Trophoblast cell (in vitro differentiated cells and primary cell): ENCODE measurements at regions not wholly inside any gene's neighbourhood (a gene's known extent, or its start where the extent isn't known, plus 50 kb on each side); places are given as distances from the start of the nearest gene placed in this dataset.

Experiments
- DNase-seq, 2 donors: peaks; one replicate each; pipeline ENCODE4 v3.0.0-alpha.2; 2016
- H2AFZ ChIP-seq: 2 replicates; pipeline ENCODE4 v1.6.1; 2013; ENCODE audit warnings: low read length, moderate library complexity, mild to moderate bottlenecking; ENCODE audit not compliant: insufficient read depth, poor library complexity
- H2AK5ac ChIP-seq: 2 replicates; pipeline ENCODE4 v1.6.1; 2013; ENCODE audit warnings: mild to moderate bottlenecking, low read length
- H2BK120ac ChIP-seq: 2 replicates; pipeline ENCODE4 v1.6.1; 2013; ENCODE audit warnings: low read length, mild to moderate bottlenecking, moderate library complexity; ENCODE audit not compliant: insufficient read depth, poor library complexity
- H2BK12ac ChIP-seq: 2 replicates; pipeline ENCODE4 v1.6.1; 2013; ENCODE audit warnings: mild to moderate bottlenecking, low read length, moderate library complexity
- H2BK5ac ChIP-seq: 2 replicates; pipeline ENCODE4 v1.6.1; 2013; ENCODE audit warnings: low read length, low read depth, moderate library complexity, mild to moderate bottlenecking; ENCODE audit not compliant: poor library complexity
- H3K14ac ChIP-seq: 2 replicates; pipeline ENCODE4 v1.6.1; 2013; ENCODE audit warnings: mild to moderate bottlenecking, low read length
- H3K18ac ChIP-seq: 2 replicates; pipeline ENCODE4 v1.6.1; 2013; ENCODE audit warnings: mild to moderate bottlenecking, low read length
- H3K23ac ChIP-seq: 2 replicates; pipeline ENCODE4 v1.6.1; 2013; ENCODE audit warnings: low read length
- H3K27ac ChIP-seq: 2 replicates; pipeline ENCODE4 v1.5.1; 2013; ENCODE audit warnings: low read depth, mild to moderate bottlenecking, inconsistent platforms, low read length, moderate library complexity
- H3K27me3 ChIP-seq: 2 replicates; pipeline ENCODE4 v1.6.1; 2013; ENCODE audit warnings: inconsistent platforms, mild to moderate bottlenecking, low read length, moderate library complexity; ENCODE audit not compliant: insufficient read depth
- H3K36me3 ChIP-seq, 2 experiments: 1 replicate in 1 of 2; 2 replicates in 1 of 2; pipeline ENCODE4 v1.6.1; 2013; ENCODE audit warnings: low read length in 2 of 2, mild to moderate bottlenecking in 2 of 2, moderate library complexity in 1 of 2; ENCODE audit not compliant: insufficient read depth in 2 of 2, control insufficient read depth in 1 of 2
- H3K4ac ChIP-seq: 2 replicates; pipeline ENCODE4 v1.6.1; 2013; ENCODE audit warnings: low read depth, mild to moderate bottlenecking, low read length, moderate library complexity
- H3K4me1 ChIP-seq, 2 experiments: 1 replicate in 1 of 2; 2 replicates in 1 of 2; pipeline ENCODE4 v1.6.1; 2013; ENCODE audit warnings: low read length in 2 of 2, mild to moderate bottlenecking in 2 of 2, moderate library complexity in 1 of 2; ENCODE audit not compliant: insufficient read depth in 2 of 2, control insufficient read depth in 1 of 2
- H3K4me2 ChIP-seq: 2 replicates; pipeline ENCODE4 v1.6.1; 2013; ENCODE audit warnings: inconsistent platforms, mild to moderate bottlenecking, low read length, moderate library complexity
- H3K4me3 ChIP-seq: 2 replicates; pipeline ENCODE4 v1.5.1; 2013; ENCODE audit warnings: mild to moderate bottlenecking, low read depth, low read length, inconsistent platforms
- H3K79me1 ChIP-seq: one replicate; pipeline ENCODE4 v1.6.1; 2013; ENCODE audit warnings: low read length
- H3K79me2 ChIP-seq: 2 replicates; pipeline ENCODE4 v1.6.1; 2013; ENCODE audit warnings: low read length, mild to moderate bottlenecking; ENCODE audit not compliant: control insufficient read depth, insufficient read depth, poor library complexity
- H3K9ac ChIP-seq: 2 replicates; pipeline ENCODE4 v1.6.1; 2013; ENCODE audit warnings: mild to moderate bottlenecking, low read length
- H3K9me3 ChIP-seq: 2 replicates; pipeline ENCODE4 v1.6.1; 2013; ENCODE audit warnings: low read depth, mild to moderate bottlenecking, control low read depth, inconsistent platforms, low read length; ENCODE audit not compliant: insufficient read depth
- H4K12ac ChIP-seq: 2 replicates; pipeline ENCODE4 v1.6.1; 2013; ENCODE audit warnings: low read depth, mild to moderate bottlenecking, low read length, moderate library complexity
- H4K8ac ChIP-seq: 2 replicates; pipeline ENCODE4 v1.6.1; 2013; ENCODE audit warnings: low read depth, mild to moderate bottlenecking, low read length, moderate library complexity
- H4K91ac ChIP-seq: one replicate; pipeline ENCODE4 v1.6.1; 2013; ENCODE audit warnings: low read depth, mild to moderate bottlenecking, low read length, moderate library complexity
- WGBS: extraction: QIAGEN DNeasy Blood & Tissue Kit; methylation state at CpG from one replicate; pipeline ENCODE4 v1.1.7; 2013; ENCODE audit warnings: missing lambda C conversion rate; ENCODE audit not compliant: insufficient read length, insufficient coverage; ENCODE audit errors: extremely low coverage; 5-methylcytosine and 5-hydroxymethylcytosine counted together

DNA sequence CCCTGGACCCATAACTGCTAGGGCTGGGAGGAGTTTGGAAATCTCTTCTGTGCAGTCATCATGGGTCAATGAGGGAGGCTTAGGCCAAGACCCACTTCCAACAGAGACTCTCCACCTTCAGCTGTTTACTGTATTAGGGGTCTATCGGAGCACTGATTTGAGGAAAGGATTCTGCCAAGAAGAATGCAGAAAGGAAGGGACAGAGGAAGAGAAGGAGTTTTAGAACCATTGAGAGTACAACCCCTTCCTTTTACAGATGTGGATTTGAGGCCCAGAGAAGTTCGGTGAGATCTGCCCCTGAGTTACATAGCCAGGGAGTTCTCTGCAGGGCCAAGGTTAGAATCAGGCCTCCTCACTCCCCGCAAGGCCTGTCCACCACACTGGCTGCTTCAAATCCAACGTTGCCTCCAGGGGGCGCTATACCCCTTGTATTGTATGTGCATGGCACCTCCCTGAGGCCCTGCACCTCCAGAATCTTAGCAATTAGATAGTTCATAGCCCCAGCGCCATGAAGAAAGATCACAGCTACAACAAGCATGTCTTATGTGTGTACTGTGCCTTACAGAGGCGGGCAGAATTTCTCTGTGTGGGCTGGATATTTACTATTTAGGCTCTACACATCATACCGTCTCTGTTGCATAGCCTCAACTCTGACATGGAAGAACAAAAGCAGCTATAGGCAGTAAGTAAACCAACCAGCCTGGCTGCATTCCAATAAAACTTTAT lies 246.8 kb downstream of the SKIDA1 start:
- no CpG with 5 or more reads among the region's 8 CpGs for WGBS

DNA sequence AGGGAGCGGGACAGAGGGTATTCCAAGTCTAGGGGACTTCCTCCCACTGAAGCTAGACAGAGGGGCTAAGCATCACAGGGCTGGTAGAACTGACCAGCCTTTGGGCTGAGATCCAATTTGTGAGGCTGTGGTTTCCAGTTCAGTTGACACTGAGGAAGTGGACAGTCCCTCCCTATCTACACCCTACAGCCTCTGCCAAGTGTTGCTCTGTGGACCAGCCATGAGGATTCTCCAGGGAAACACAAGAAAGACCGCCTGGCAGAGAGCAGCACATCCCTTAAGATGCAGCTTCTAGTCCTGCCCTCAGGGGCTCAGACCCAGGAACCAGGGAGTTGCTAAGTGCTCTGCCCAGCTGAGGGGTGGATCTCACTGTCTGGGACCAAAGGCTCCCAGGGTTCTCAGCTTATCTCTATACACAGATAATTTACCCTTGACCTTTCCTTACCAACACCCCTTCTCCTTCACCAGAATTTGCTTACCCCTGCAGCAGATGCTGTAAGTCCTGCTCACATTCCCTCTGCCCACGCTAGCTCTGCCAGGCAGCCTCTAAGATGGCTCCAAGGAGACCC lies 252.0 kb downstream of the SKIDA1 start:
- Histone ChIP-seq H2BK12ac (no peak overlapping the region), H3K79me1 (peaks cover 6% of the 10 kb centered on the region), H3K27ac (no peak overlapping the region), H3K4ac (no peak overlapping the region), H2AFZ (no peak overlapping the region), H2BK5ac (no peak overlapping the region), H3K18ac (no peak overlapping the region), H2BK120ac (no peak overlapping the region), H3K27me3 (no peaks in the 10 kb centered on the region), H4K91ac (no peak overlapping the region), H4K8ac (no peak overlapping the region), H4K12ac (no peak overlapping the region), H3K9ac (no peak overlapping the region), H3K36me3 (no peaks in the 10 kb centered on the region), H3K14ac (no peak overlapping the region), H3K9me3 (no peaks in the 10 kb centered on the region), H2AK5ac (no peak overlapping the region), H3K23ac (no peak overlapping the region), H3K79me2 (no peaks in the 10 kb centered on the region), H3K4me1 (no peaks in the 10 kb centered on the region), H3K4me3 (no peak overlapping the region), H3K4me2 (no peak overlapping the region)
- no peak for DNase-seq
- no CpG with 5 or more reads among the region's 3 CpGs for WGBS

More for the DNA sequence above, 246.8 kb downstream of the SKIDA1 start:
- H3K36me3 ChIP-seq, result no peaks in the 10 kb centered on the region
- H2AK5ac ChIP-seq, result no peak overlapping the region
- no peaks in the 10 kb centered on the region for H3K9me3 ChIP-seq
- no peaks in the 10 kb centered on the region for H3K27me3 ChIP-seq
- H3K27ac ChIP-seq, result peak overlapping the region; percentile 77
- peak overlapping the region; percentile 91 for H2BK12ac ChIP-seq
- H4K8ac ChIP-seq, result peak overlapping the region; percentile 33
- H2BK120ac ChIP-seq, result peak overlapping the region; percentile 39
- H3K9ac ChIP-seq, result no peak overlapping the region
- DNase-seq, result peak; percentile 72 to 85
- H3K4ac ChIP-seq, result peak overlapping the region; percentile 13
- H3K14ac ChIP-seq, result peak overlapping the region; percentile 19
- H3K79me2 ChIP-seq, result no peaks in the 10 kb centered on the region
- H2BK5ac ChIP-seq, result peak overlapping the region; percentile 54
- peak overlapping the region; percentile 37 for H3K18ac ChIP-seq
- H4K12ac ChIP-seq, result no peak overlapping the region
- H4K91ac ChIP-seq, result peak overlapping the region; percentile 58
- H3K79me1 ChIP-seq, result peaks cover 37% of the 10 kb centered on the region
- H3K4me1 ChIP-seq, result peaks cover 10 to 23% of the 10 kb centered on the region in 2 experiments
- no peak overlapping the region for H3K4me3 ChIP-seq
- H3K4me2 ChIP-seq, result peak overlapping the region; percentile 22
- peak overlapping the region; percentile 50 for H2AFZ ChIP-seq
- H3K23ac ChIP-seq, result no peak overlapping the region

DNA sequence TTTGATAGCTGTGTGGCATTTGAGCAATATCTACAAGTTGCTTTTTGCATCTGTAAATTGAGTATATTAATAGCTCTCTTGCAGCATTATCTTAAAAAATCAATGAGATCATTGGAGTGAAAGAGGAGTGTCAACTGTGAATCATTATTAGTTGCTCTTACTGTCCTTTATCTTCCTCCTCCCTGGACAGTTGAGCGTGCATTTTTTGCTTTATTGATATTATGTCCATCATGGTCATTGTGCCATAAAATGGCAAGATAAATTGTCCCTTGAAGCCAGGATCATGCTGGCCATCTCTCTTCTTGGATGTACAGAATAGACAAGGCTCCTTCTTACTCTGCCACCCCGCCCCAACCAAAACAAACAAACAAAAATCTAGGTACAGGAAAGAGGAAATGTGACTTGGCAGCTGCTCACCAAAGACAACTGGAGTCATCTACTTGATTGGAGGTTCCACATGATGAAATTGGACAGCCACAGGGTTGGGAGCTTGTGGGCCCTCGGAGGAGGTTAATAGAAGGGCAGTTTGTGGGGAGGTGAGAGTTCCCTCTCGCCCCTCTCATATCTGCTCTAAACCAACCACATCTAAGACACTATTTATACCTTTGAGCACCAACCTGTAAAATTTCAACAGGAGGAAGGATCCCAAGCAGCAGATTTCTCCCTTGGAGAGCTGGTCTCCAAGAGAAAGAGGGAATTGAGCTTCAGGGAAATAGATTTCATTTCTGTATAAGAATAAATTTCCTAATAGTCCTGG lies 252.7 kb downstream of the SKIDA1 start:
- Histone ChIP-seq H3K14ac (no peak overlapping the region), H2BK120ac (no peak overlapping the region), H2BK5ac (no peak overlapping the region), H3K4me3 (no peak overlapping the region), H4K91ac (no peak overlapping the region), H3K18ac (no peak overlapping the region), H3K23ac (no peak overlapping the region), H2AFZ (no peak overlapping the region), H3K27ac (no peak overlapping the region), H3K79me1 (peaks cover 2% of the 10 kb centered on the region), H2AK5ac (no peak overlapping the region), H4K12ac (no peak overlapping the region), H3K9ac (no peak overlapping the region), H4K8ac (no peak overlapping the region), H3K27me3 (no peaks in the 10 kb centered on the region), H3K4me2 (no peak overlapping the region), H3K79me2 (no peaks in the 10 kb centered on the region), H3K4ac (no peak overlapping the region), H2BK12ac (no peak overlapping the region), H3K9me3 (no peaks in the 10 kb centered on the region), H3K4me1 (no peaks in the 10 kb centered on the region), H3K36me3 (no peaks in the 10 kb centered on the region)
- no peak for DNase-seq
- no CpG with 5 or more reads among the region's 4 CpGs for WGBS

DNA sequence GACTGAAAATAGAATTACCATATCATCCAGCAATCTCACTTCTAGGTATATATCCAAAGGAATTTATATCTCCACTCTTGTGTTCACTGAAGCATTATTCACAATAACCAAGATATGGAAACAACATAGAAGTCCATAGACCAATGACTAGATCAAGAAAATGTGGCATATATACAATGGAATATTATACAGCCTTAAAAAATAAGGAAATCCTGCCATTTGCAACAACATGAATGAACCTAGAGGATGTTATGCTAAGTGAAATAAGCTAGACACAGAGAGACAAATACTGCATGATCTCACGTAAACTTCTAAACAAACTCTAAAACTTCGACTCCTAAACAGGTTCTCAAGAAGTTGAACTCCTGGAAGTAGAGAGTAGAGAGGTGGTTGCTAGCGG lies 254.5 kb downstream of the SKIDA1 start:
- no peak overlapping the region for H2BK12ac ChIP-seq
- no peaks in the 10 kb centered on the region for H3K27me3 ChIP-seq
- no peak overlapping the region for H3K14ac ChIP-seq
- no peak overlapping the region for H2AK5ac ChIP-seq
- H2AFZ ChIP-seq, result no peak overlapping the region
- no peak overlapping the region for H3K18ac ChIP-seq
- H2BK5ac ChIP-seq, result no peak overlapping the region
- DNase-seq, result no peak
- H3K9ac ChIP-seq, result no peak overlapping the region
- no peaks in the 10 kb centered on the region for H3K36me3 ChIP-seq
- H3K4me3 ChIP-seq, result no peak overlapping the region
- no peak overlapping the region for H4K91ac ChIP-seq
- no peak overlapping the region for H3K4ac ChIP-seq
- H4K8ac ChIP-seq, result no peak overlapping the region
- no peak overlapping the region for H3K23ac ChIP-seq
- no peak overlapping the region for H4K12ac ChIP-seq
- H3K4me1 ChIP-seq, result no peaks in the 10 kb centered on the region
- no peak overlapping the region for H3K4me2 ChIP-seq
- H2BK120ac ChIP-seq, result no peak overlapping the region
- no peaks in the 10 kb centered on the region for H3K79me2 ChIP-seq
- no peaks in the 10 kb centered on the region for H3K79me1 ChIP-seq
- H3K27ac ChIP-seq, result no peak overlapping the region
- WGBS, result no CpG with 5 or more reads among the region's 3 CpGs
- H3K9me3 ChIP-seq, result no peaks in the 10 kb centered on the region
